ENCODE measurements at regions not wholly inside any gene's neighbourhood (a gene's known extent, or its start where the extent isn't known, plus 50 kb on each side); places are given as distances from the start of the nearest gene placed in this dataset.

- H2AK5ac ChIP-seq (ENCODE audit: insufficient read length, low read length) = no peak overlapping the region
- no peaks in the 10 kb centered on the region for H4K20me1 ChIP-seq (ENCODE audit: control insufficient read depth, insufficient read depth, insufficient read length)
- no peak overlapping the region for H3K27ac ChIP-seq (ENCODE audit: insufficient read length, low read depth, low read length)
- H4K91ac ChIP-seq (ENCODE audit: insufficient read length, low read depth, low read length) = no peak overlapping the region
- H3K14ac ChIP-seq (ENCODE audit: insufficient read depth, low read length) = no peak overlapping the region
- H2BK20ac ChIP-seq (ENCODE audit: low read depth, low read length, poor library complexity, severe bottlenecking) = no peak overlapping the region
- Mint-ChIP-seq H3K4me1 (no peaks in the 10 kb centered on the region), H3K27me3 (ENCODE audit: low read depth) (no peaks in the 10 kb centered on the region; the same call in 1 of the 2 replicates), H3K27ac (no peak overlapping the region), H3K4me3 (no peak overlapping the region), H3K9me3 (peaks cover 0 to 4% of the 10 kb centered on the region in 2 experiments; a peak in 2 of 5 replicates), H3K36me3 (ENCODE audit: insufficient read depth in 1 of 3, low read depth in 3 of 3) (0 out of 7 replicates have a peak, but pooled peaks cover 0 to 2% (median 0%) of the 10 kb centered on the region in 3 experiments)
- no peak overlapping the region for H2BK120ac ChIP-seq (ENCODE audit: low read depth, low read length, poor library complexity, severe bottlenecking)
- H3K4ac ChIP-seq (ENCODE audit: low read depth, low read length) = no peak overlapping the region
- H2BK5ac ChIP-seq (ENCODE audit: insufficient read length, low read length) = no peak overlapping the region
- H4K8ac ChIP-seq (replicated peaks; ENCODE audit: insufficient read length, low read depth, low read length) = no peak overlapping the region
- DNase-seq = no peak
- no CpG with 5 or more reads among the region's 3 CpGs for WGBS (ENCODE audit: extremely low coverage, insufficient read length, low lambda C conversion rate)
- no peaks in the 10 kb centered on the region for H3K27me3 ChIP-seq (ENCODE audit: insufficient read depth, low read length)
- no peak overlapping the region for H3T11ph ChIP-seq (ENCODE audit: low read length)
- H3K23ac ChIP-seq (ENCODE audit: insufficient read length, low read depth, low read length) = no peak overlapping the region
- H3K79me1 ChIP-seq (ENCODE audit: insufficient read depth, low read depth, low read length, poor library complexity, severe bottlenecking) = no peaks in the 10 kb centered on the region
- no peak overlapping the region for H3K4me2 ChIP-seq (ENCODE audit: insufficient read depth, insufficient read length, low read length)
- peak overlapping the region; percentile 8 for H2BK12ac ChIP-seq (ENCODE audit: insufficient read length, low read depth, low read length)
- no peak for TF ChIP-seq CTCF (conservative IDR thresholded peaks at IDR 0.05)
- H3K9me3 ChIP-seq (ENCODE audit: control insufficient read depth, low read depth, low read length) = no peaks in the 10 kb centered on the region
- H3K56ac ChIP-seq (ENCODE audit: insufficient read length, low read depth, low read length) = no peak overlapping the region
- H3K79me2 ChIP-seq (ENCODE audit: insufficient read depth, low read length) = no peaks in the 10 kb centered on the region
- no peak overlapping the region for H3K18ac ChIP-seq (ENCODE audit: insufficient read length, low read depth, low read length)
- no peak overlapping the region for H2BK15ac ChIP-seq (ENCODE audit: low read depth, low read length)
- H3K9ac ChIP-seq (ENCODE audit: extremely low read depth, insufficient read length, low read length) = no peak overlapping the region
- H2AFZ ChIP-seq (ENCODE audit: low read length) = no peak overlapping the region
- no peaks in the 10 kb centered on the region for H3K4me1 ChIP-seq (ENCODE audit: insufficient read depth, low read length)
- H4K5ac ChIP-seq (ENCODE audit: insufficient read length, low read depth, low read length) = no peak overlapping the region
- H3K23me2 ChIP-seq (ENCODE audit: insufficient read length, low read depth, low read length, poor library complexity, severe bottlenecking) = no peaks in the 10 kb centered on the region
These were observed 131.5 kb upstream of the TNC start for GRCh38 chr9:115249488-115249887.
